WTC11 (cell line): ENCODE measurements at regions not wholly inside any gene's neighbourhood (a gene's known extent, or its start where the extent isn't known, plus 50 kb on each side); places are given as distances from the start of the nearest gene placed in this dataset.

ENCODE experiments used
- ATAC-seq: fragments of 200-7000 bp; cut with Tn5 transposase; 2 replicates; pipeline ENCODE4 v1.10.0; 2021; ENCODE audit warnings: mild to moderate bottlenecking, moderate library complexity
- CTCF ChIA-PET: fragments of 300-600 bp; sonication (Branson Sonifier 250); formaldehyde crosslinking; loops from one replicate; lab custom pipeline; 2021; ENCODE audit warnings: antibody characterized with exemption; lab: Charles Lee
- POLR2A ChIA-PET: fragments of 350-600 bp; sonication (Branson Sonifier 250); formaldehyde crosslinking; loops from one replicate; lab custom pipeline; 2021; ENCODE audit warnings: antibody characterized with exemption; lab: Charles Lee
- DNase-seq: peaks from one replicate; pipeline ENCODE4 v3.0.0; 2021; ENCODE audit warnings: low spot score
- H3K27ac Mint-ChIP-seq: 2 replicates; pipeline ENCODE4 v1.8.0; 2021; ENCODE audit warnings: mixed read lengths
- H3K27me3 Mint-ChIP-seq: 2 replicates; pipeline ENCODE4 v1.8.0; 2021; ENCODE audit warnings: low read depth, mild to moderate bottlenecking, moderate library complexity, mixed read lengths
- H3K36me3 Mint-ChIP-seq: 2 replicates; pipeline ENCODE4 v1.8.0; 2021; ENCODE audit warnings: mixed read lengths
- H3K4me1 Mint-ChIP-seq: 2 replicates; pipeline ENCODE4 v1.8.0; 2022; ENCODE audit warnings: mixed read lengths
- H3K4me3 Mint-ChIP-seq: 2 replicates; pipeline ENCODE4 v1.8.0; 2021; ENCODE audit warnings: mild to moderate bottlenecking, moderate library complexity, mixed read lengths
- H3K9me3 Mint-ChIP-seq: 2 replicates; pipeline ENCODE4 v1.8.0; 2021; ENCODE audit warnings: mixed read lengths
- ATF2 ChIP-seq: sonication (generic); formaldehyde crosslinking; IDR thresholded peaks from 2 replicates; pipeline ENCODE4 v1.8.1; 2022; ENCODE audit warnings: low read depth, missing genetic modification reagents, borderline replicate concordance
- CDX4 ChIP-seq: fragments of 250-450 bp; sonication (Bioruptor Pico); IDR thresholded peaks from 2 replicates; pipeline ENCODE4 v1.9.0; 2021; ENCODE audit warnings: moderate library complexity, mild to moderate bottlenecking, inconsistent platforms, borderline replicate concordance
- ESRRA ChIP-seq: sonication (generic); formaldehyde crosslinking; IDR thresholded peaks from 2 replicates; pipeline ENCODE4 v1.8.1; 2022; ENCODE audit warnings: mild to moderate bottlenecking, missing genetic modification reagents, borderline replicate concordance
- GRHL2 ChIP-seq: fragments of 250-450 bp; sonication (Bioruptor Pico); IDR thresholded peaks from 2 replicates; pipeline ENCODE4 v1.8.0; 2022; ENCODE audit warnings: mild to moderate bottlenecking, moderate library complexity; ENCODE audit not compliant: insufficient replicate concordance, severe bottlenecking
- IRF2 ChIP-seq: sonication (generic); formaldehyde crosslinking; IDR thresholded peaks from 2 replicates; pipeline ENCODE4 v1.8.0; 2022; ENCODE audit warnings: low read depth, missing genetic modification reagents, borderline replicate concordance
- KAT7 ChIP-seq: sonication (generic); formaldehyde crosslinking; IDR thresholded peaks from 2 replicates; pipeline ENCODE4 v1.8.1; 2023; ENCODE audit warnings: missing genetic modification reagents, mild to moderate bottlenecking, borderline replicate concordance
- MXD4 ChIP-seq: fragments of 250-450 bp; sonication (Bioruptor Pico); IDR thresholded peaks from 2 replicates; pipeline ENCODE4 v1.8.0; 2021; ENCODE audit warnings: mild to moderate bottlenecking, moderate library complexity, borderline replicate concordance
- MYBL2 ChIP-seq: sonication (generic); formaldehyde crosslinking; IDR thresholded peaks from 2 replicates; pipeline ENCODE4 v1.8.1; 2023; ENCODE audit warnings: mild to moderate bottlenecking, moderate library complexity, missing genetic modification reagents
- NR2C2 ChIP-seq: sonication (generic); formaldehyde crosslinking; IDR thresholded peaks from 2 replicates; pipeline ENCODE4 v1.8.0; 2022; ENCODE audit warnings: mild to moderate bottlenecking, missing genetic modification reagents
- OVOL2 ChIP-seq: fragments of 250-450 bp; sonication (Bioruptor Pico); IDR thresholded peaks from 2 replicates; pipeline ENCODE4 v1.9.0; 2021; ENCODE audit warnings: mild to moderate bottlenecking, borderline replicate concordance
- SMAD4 ChIP-seq: sonication (generic); formaldehyde crosslinking; IDR thresholded peaks from 2 replicates; pipeline ENCODE4 v1.8.0; 2022; ENCODE audit warnings: mild to moderate bottlenecking, missing genetic modification reagents
- TEAD1 ChIP-seq: sonication (generic); formaldehyde crosslinking; IDR thresholded peaks from 2 replicates; pipeline ENCODE4 v1.8.0; 2022; ENCODE audit warnings: mild to moderate bottlenecking, missing genetic modification reagents
- ZNF416 ChIP-seq: fragments of 250-450 bp; sonication (Bioruptor Pico); IDR thresholded peaks from 2 replicates; pipeline ENCODE4 v1.9.0; 2021; ENCODE audit warnings: mild to moderate bottlenecking, inconsistent platforms
- ZNF532 ChIP-seq: fragments of 250-450 bp; sonication (Bioruptor Pico); IDR thresholded peaks from 2 replicates; pipeline ENCODE4 v1.9.0; 2021; ENCODE audit warnings: mild to moderate bottlenecking, borderline replicate concordance
- ZNF671 ChIP-seq: fragments of 250-450 bp; sonication (Bioruptor Pico); IDR thresholded peaks from 2 replicates; pipeline ENCODE4 v1.8.0; 2021; ENCODE audit warnings: mild to moderate bottlenecking
- TF ChIP-seq, protein P1 (sequence below): sonication (generic); formaldehyde crosslinking; IDR thresholded peaks from 2 replicates; pipeline ENCODE4 v1.8.1; 2022; ENCODE audit warnings: missing genetic modification reagents, borderline replicate concordance
- TF ChIP-seq, protein P2 (sequence below): sonication (generic); formaldehyde crosslinking; IDR thresholded peaks from 2 replicates; pipeline ENCODE4 v1.8.1; 2023; ENCODE audit warnings: mild to moderate bottlenecking, missing genetic modification reagents, borderline replicate concordance
- TF ChIP-seq, protein P3 (sequence below): sonication (generic); formaldehyde crosslinking; IDR thresholded peaks from 2 replicates; pipeline ENCODE4 v1.8.1; 2023; ENCODE audit warnings: mild to moderate bottlenecking, moderate library complexity, missing genetic modification reagents
- TF ChIP-seq, protein P4 (sequence below): sonication (generic); formaldehyde crosslinking; conservative IDR thresholded peaks from 2 replicates; pipeline ENCODE4 v1.8.1; 2022; ENCODE audit warnings: mild to moderate bottlenecking, missing genetic modification reagents

GRCh38 chr12:98319716-98320425 is 195.5 kb upstream of the TMPO start:
- H3K9me3 Mint-ChIP-seq: no peaks in the 10 kb centered on the region
- POLR2A ChIA-PET: no interaction called here
- H3K27me3 Mint-ChIP-seq: no peaks in the 10 kb centered on the region
- TF ChIP-seq, protein P1, sequence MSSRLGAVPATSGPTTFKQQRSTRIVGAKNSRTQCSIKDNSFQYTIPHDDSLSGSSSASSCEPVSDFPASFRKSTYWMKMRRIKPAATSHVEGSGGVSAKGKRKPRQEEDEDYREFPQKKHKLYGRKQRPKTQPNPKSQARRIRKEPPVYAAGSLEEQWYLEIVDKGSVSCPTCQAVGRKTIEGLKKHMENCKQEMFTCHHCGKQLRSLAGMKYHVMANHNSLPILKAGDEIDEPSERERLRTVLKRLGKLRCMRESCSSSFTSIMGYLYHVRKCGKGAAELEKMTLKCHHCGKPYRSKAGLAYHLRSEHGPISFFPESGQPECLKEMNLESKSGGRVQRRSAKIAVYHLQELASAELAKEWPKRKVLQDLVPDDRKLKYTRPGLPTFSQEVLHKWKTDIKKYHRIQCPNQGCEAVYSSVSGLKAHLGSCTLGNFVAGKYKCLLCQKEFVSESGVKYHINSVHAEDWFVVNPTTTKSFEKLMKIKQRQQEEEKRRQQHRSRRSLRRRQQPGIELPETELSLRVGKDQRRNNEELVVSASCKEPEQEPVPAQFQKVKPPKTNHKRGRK: no peak
- TF ChIP-seq ATF2 (CRISPR knock-in tag): no peak
- TF ChIP-seq, protein P2, sequence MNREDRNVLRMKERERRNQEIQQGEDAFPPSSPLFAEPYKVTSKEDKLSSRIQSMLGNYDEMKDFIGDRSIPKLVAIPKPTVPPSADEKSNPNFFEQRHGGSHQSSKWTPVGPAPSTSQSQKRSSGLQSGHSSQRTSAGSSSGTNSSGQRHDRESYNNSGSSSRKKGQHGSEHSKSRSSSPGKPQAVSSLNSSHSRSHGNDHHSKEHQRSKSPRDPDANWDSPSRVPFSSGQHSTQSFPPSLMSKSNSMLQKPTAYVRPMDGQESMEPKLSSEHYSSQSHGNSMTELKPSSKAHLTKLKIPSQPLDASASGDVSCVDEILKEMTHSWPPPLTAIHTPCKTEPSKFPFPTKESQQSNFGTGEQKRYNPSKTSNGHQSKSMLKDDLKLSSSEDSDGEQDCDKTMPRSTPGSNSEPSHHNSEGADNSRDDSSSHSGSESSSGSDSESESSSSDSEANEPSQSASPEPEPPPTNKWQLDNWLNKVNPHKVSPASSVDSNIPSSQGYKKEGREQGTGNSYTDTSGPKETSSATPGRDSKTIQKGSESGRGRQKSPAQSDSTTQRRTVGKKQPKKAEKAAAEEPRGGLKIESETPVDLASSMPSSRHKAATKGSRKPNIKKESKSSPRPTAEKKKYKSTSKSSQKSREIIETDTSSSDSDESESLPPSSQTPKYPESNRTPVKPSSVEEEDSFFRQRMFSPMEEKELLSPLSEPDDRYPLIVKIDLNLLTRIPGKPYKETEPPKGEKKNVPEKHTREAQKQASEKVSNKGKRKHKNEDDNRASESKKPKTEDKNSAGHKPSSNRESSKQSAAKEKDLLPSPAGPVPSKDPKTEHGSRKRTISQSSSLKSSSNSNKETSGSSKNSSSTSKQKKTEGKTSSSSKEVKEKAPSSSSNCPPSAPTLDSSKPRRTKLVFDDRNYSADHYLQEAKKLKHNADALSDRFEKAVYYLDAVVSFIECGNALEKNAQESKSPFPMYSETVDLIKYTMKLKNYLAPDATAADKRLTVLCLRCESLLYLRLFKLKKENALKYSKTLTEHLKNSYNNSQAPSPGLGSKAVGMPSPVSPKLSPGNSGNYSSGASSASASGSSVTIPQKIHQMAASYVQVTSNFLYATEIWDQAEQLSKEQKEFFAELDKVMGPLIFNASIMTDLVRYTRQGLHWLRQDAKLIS: no peak
- no peak for TF ChIP-seq ZNF416
- no peak for TF ChIP-seq ESRRA
- TF ChIP-seq ZNF532 (CRISPR knock-in tag): no peak
- TF ChIP-seq CDX4: no peak
- TF ChIP-seq SMAD4: no peak
- no peak for TF ChIP-seq NR2C2 (CRISPR knock-in tag)
- TF ChIP-seq, protein P3, sequence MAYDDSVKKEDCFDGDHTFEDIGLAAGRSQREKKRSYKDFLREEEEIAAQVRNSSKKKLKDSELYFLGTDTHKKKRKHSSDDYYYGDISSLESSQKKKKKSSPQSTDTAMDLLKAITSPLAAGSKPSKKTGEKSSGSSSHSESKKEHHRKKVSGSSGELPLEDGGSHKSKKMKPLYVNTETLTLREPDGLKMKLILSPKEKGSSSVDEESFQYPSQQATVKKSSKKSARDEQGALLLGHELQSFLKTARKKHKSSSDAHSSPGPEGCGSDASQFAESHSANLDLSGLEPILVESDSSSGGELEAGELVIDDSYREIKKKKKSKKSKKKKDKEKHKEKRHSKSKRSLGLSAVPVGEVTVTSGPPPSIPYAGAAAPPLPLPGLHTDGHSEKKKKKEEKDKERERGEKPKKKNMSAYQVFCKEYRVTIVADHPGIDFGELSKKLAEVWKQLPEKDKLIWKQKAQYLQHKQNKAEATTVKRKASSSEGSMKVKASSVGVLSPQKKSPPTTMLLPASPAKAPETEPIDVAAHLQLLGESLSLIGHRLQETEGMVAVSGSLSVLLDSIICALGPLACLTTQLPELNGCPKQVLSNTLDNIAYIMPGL (CRISPR knock-in tag): no peak
- TF ChIP-seq ZNF671: no peak
- no peak for TF ChIP-seq MXD4 (CRISPR knock-in tag)
- no peak for TF ChIP-seq OVOL2
- no peak for TF ChIP-seq MYBL2 (CRISPR knock-in tag)
- TF ChIP-seq, protein P4, sequence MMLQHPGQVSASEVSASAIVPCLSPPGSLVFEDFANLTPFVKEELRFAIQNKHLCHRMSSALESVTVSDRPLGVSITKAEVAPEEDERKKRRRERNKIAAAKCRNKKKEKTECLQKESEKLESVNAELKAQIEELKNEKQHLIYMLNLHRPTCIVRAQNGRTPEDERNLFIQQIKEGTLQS (CRISPR knock-in tag): no peak
- no peak for TF ChIP-seq KAT7 (CRISPR knock-in tag)
- no peak for TF ChIP-seq GRHL2 (CRISPR knock-in tag)
- no peak for TF ChIP-seq IRF2 (CRISPR knock-in tag)
- TF ChIP-seq TEAD1 (CRISPR knock-in tag): no peak
- TF ChIP-seq, all 79 proteins: peak for 0
- no peak overlapping the region for H3K27ac Mint-ChIP-seq
- no peak for ATAC-seq
- CTCF ChIA-PET: no interaction called here
- no peaks in the 10 kb centered on the region for H3K4me1 Mint-ChIP-seq
- no peak for DNase-seq
- H3K36me3 Mint-ChIP-seq: no peaks in the 10 kb centered on the region
- H3K4me3 Mint-ChIP-seq: no peak overlapping the region
